Hepatocyte (in vitro differentiated cells): ENCODE measurements at regions not wholly inside any gene's neighbourhood (a gene's known extent, or its start where the extent isn't known, plus 50 kb on each side); places are given as distances from the start of the nearest gene placed in this dataset.
"Not testable (repeated sequence)": the region's sequence is repeated elsewhere in the genome, so short reads cannot be mapped to it uniquely, and the experiment has no call there.

Experiments used
- DNase-seq: peaks from one replicate; pipeline ENCODE4 v3.0.0-alpha.2; 2016; ENCODE audit warnings: low spot score
- H2AFZ ChIP-seq: fragments of 200-600 bp; sonication (generic); 2 replicates; pipeline ENCODE4 v1.6.0; 2016; ENCODE audit warnings: antibody characterized with exemption, mild to moderate bottlenecking
- H3K27ac ChIP-seq: fragments of 200-600 bp; sonication (generic); 2 replicates; pipeline ENCODE4 v1.5.1; 2016; ENCODE audit warnings: mild to moderate bottlenecking
- H3K27me3 ChIP-seq: fragments of 200-600 bp; sonication (generic); 2 replicates; pipeline ENCODE4 v1.6.1; 2016
- H3K36me3 ChIP-seq: fragments of 200-600 bp; sonication (generic); replicated peaks from 2 replicates; pipeline ENCODE4 v1.5.1; 2016; ENCODE audit warnings: low read depth; ENCODE audit not compliant: insufficient read depth
- H3K4me1 ChIP-seq: fragments of 200-600 bp; sonication (generic); 2 replicates; pipeline ENCODE4 v1.5.1; 2016; ENCODE audit warnings: mild to moderate bottlenecking, moderate library complexity; ENCODE audit not compliant: insufficient read depth
- H3K4me2 ChIP-seq: fragments of 200-600 bp; sonication (generic); 2 replicates; pipeline ENCODE4 v1.6.0; 2016
- H3K4me3 ChIP-seq: fragments of 200-600 bp; sonication (generic); 2 replicates; pipeline ENCODE4 v1.5.1; 2016; ENCODE audit warnings: mild to moderate bottlenecking
- H3K79me2 ChIP-seq: fragments of 200-600 bp; sonication (generic); 2 replicates; pipeline ENCODE4 v1.6.0; 2017; ENCODE audit warnings: mild to moderate bottlenecking
- H3K9me2 ChIP-seq: fragments of 200-600 bp; sonication (generic); replicated peaks from 2 replicates; pipeline ENCODE4 v1.6.0; 2017; ENCODE audit warnings: mild to moderate bottlenecking; ENCODE audit not compliant: insufficient read depth
- H3K9me3 ChIP-seq: fragments of 200-600 bp; sonication (generic); 2 replicates; pipeline ENCODE4 v1.5.1; 2016; ENCODE audit warnings: low read depth, mild to moderate bottlenecking
- H4K20me1 ChIP-seq: fragments of 200-600 bp; sonication (generic); 2 replicates; pipeline ENCODE4 v1.6.0; 2016; ENCODE audit warnings: mild to moderate bottlenecking; ENCODE audit not compliant: insufficient read depth, poor library complexity, severe bottlenecking
- EZH2 ChIP-seq: fragments of 200-600 bp; sonication (generic); IDR thresholded peaks from 2 replicates; pipeline ENCODE4 v1.6.1; 2016; ENCODE audit warnings: antibody characterized with exemption, mild to moderate bottlenecking, borderline replicate concordance
- EZH2phosphoT487 ChIP-seq: fragments of 200-600 bp; sonication (generic); IDR thresholded peaks from one replicate; pipeline ENCODE4 v1.6.1; 2018; ENCODE audit warnings: antibody characterized with exemption, mild to moderate bottlenecking, low read depth, moderate library complexity; ENCODE audit not compliant: unreplicated experiment, severe bottlenecking
- WGBS: methylation state at CpG from one replicate; pipeline ENCODE4 v1.1.6; 2016; ENCODE audit warnings: low lambda C conversion rate; ENCODE audit errors: missing lambda C conversion rate; 5-methylcytosine and 5-hydroxymethylcytosine counted together
- TF ChIP-seq, protein P1 (sequence below): fragments of 200-600 bp; sonication (generic); IDR thresholded peaks from 2 replicates; pipeline ENCODE4 v1.5.1; 2016; ENCODE audit warnings: antibody characterized with exemption, mild to moderate bottlenecking; ENCODE audit not compliant: poor library complexity

DNA sequence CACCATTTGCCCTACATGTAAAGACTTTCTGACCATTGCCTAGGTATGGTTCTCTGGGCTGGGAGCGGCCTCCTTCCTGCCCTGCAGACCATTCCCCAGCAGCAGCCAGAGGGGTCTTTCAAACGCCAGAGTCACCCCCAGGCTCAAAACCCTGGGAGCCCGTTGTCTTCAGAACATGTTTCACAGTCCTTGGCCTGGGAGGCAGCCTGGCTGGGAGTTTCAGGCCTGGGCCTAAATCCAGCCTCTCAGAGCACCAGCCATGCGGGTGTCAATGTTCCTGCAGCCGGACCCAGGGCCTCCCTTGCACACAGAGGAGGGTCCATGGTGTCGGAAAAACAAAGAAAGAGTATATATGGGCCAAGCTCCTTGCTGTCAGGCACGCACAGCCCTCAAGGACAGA, 145.2 kb upstream of the FOXD4L5 start:
- Histone ChIP-seq H4K20me1 (no peaks in the 10 kb centered on the region), H3K9me2 (no peaks in the 10 kb centered on the region), H3K9me3 (no peaks in the 10 kb centered on the region), H3K79me2 (no peaks in the 10 kb centered on the region), H3K27me3 (no peaks in the 10 kb centered on the region), H3K4me1 (no peaks in the 10 kb centered on the region), H3K4me2 (no peak overlapping the region), H2AFZ (no peak overlapping the region), H3K4me3 (no peak overlapping the region), H3K36me3 (no peaks in the 10 kb centered on the region), H3K27ac (no peak overlapping the region)
- 68% methylated on average over 7 of the region's 7 CpGs for WGBS
- no peak for TF ChIP-seq EZH2
- TF ChIP-seq, protein P1, sequence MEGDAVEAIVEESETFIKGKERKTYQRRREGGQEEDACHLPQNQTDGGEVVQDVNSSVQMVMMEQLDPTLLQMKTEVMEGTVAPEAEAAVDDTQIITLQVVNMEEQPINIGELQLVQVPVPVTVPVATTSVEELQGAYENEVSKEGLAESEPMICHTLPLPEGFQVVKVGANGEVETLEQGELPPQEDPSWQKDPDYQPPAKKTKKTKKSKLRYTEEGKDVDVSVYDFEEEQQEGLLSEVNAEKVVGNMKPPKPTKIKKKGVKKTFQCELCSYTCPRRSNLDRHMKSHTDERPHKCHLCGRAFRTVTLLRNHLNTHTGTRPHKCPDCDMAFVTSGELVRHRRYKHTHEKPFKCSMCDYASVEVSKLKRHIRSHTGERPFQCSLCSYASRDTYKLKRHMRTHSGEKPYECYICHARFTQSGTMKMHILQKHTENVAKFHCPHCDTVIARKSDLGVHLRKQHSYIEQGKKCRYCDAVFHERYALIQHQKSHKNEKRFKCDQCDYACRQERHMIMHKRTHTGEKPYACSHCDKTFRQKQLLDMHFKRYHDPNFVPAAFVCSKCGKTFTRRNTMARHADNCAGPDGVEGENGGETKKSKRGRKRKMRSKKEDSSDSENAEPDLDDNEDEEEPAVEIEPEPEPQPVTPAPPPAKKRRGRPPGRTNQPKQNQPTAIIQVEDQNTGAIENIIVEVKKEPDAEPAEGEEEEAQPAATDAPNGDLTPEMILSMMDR: no peak
- no peak for TF ChIP-seq EZH2phosphoT487
- DNase-seq: no peak

DNA sequence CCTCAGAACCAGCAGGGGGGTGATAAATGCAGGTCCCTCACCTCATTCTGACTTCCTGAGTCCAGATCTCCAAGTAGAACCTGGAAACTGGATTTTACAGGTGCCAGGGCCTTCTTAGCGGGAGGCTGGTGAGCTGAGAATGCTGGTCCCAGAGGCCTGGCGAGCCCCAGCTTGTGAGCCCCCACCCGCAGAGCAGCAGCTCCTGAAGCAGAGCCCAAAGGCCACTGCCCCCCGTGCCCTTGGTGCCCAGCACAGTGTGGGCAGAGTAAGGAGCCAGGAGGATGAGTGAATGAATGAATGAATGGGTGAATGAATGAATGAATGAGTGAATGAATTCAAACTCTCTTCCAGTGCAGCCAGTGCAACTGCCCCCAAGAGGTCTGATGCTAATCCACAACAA, 142.4 kb upstream of the FOXD4L5 start:
- H3K27ac ChIP-seq, H3K4me3 ChIP-seq, H4K20me1 ChIP-seq, H3K4me1 ChIP-seq, H3K9me2 ChIP-seq, H3K79me2 ChIP-seq, H2AFZ ChIP-seq, H3K27me3 ChIP-seq, H3K36me3 ChIP-seq, H3K9me3 ChIP-seq, H3K4me2 ChIP-seq, DNase-seq: not testable (repeated sequence)
- 83% methylated on average over 4 of the region's 4 CpGs for WGBS

DNA sequence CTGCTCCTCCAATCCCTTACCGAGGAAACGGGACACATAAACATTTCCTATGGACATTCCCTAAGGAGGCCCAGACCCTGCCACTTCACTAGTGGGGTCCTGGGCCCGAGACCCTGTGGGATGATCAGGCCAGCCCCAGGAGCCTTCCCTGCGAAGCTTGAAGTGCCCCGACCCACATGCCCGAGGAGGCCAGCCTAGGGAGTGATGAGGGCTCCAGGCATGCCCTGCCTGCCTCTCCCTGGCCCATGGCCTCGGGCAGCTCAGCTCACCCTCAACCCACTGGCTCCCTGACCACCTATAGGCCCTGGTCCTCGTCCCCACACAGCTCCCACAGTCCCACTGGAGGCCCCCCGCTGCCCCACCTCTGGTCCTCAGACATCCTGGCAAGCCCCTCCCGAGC, 141.8 kb upstream of the FOXD4L5 start:
- WGBS: 69% methylated on average over 10 of the region's 10 CpGs
- not testable (repeated sequence) for H3K4me2 ChIP-seq, H3K9me3 ChIP-seq, H3K9me2 ChIP-seq, H3K27me3 ChIP-seq, H4K20me1 ChIP-seq, H3K36me3 ChIP-seq, H3K27ac ChIP-seq, H3K4me1 ChIP-seq, H2AFZ ChIP-seq, H3K4me3 ChIP-seq, H3K79me2 ChIP-seq, DNase-seq

DNA sequence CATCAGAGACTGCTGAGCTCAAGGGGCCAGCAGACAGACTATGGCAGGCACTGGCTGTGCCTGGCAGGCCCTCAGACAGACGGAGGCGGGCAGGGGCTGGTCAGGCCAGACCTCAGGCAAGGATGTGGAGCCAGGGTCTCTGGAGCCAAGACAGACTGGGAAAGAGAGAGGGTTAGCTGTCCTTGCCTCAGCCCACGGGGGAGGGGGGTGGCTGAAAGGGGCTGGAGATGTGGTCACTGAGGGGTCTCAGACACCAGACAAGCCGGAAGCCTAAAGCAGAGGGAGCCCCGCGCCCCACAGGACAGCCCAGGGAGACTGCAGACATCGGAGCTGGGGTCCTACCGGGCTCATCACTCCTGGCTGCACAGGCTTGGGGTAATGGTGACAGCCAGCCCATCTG, 141.2 kb upstream of the FOXD4L5 start:
- Histone ChIP-seq H2AFZ (no peak overlapping the region), H3K27me3 (no peaks in the 10 kb centered on the region), H3K4me3 (no peak overlapping the region), H3K9me3 (no peaks in the 10 kb centered on the region), H3K79me2 (no peaks in the 10 kb centered on the region), H3K9me2 (no peaks in the 10 kb centered on the region), H3K4me1 (no peaks in the 10 kb centered on the region), H3K36me3 (no peaks in the 10 kb centered on the region), H3K27ac (no peak overlapping the region), H3K4me2 (no peak overlapping the region), H4K20me1 (no peaks in the 10 kb centered on the region)
- TF ChIP-seq, protein P1: no peak
- WGBS: 86% methylated on average over 8 of the region's 8 CpGs
- DNase-seq: no peak

DNA sequence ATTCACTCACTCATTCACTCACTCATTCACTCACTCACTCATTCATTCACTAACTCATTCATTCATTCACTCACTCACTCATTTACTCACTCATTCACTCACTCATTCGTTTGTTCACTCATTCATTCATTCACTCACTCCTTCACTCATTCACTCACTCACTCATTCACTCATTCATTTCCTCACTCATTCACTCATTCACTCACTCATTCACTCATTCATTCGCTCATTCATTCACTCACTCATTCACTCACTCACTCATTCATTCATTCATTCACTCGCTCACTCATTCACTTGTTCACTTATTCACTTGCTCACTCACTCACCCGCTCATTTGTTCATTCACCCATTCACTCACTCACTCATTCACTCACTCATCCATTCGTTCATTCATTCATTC, 140.2 kb upstream of the FOXD4L5 start:
- H3K4me1 ChIP-seq, H3K36me3 ChIP-seq, H4K20me1 ChIP-seq, H3K27ac ChIP-seq, H3K4me2 ChIP-seq, H3K27me3 ChIP-seq, H2AFZ ChIP-seq, H3K79me2 ChIP-seq, DNase-seq, H3K9me3 ChIP-seq, H3K9me2 ChIP-seq, H3K4me3 ChIP-seq: not testable (repeated sequence)
- WGBS: 40% methylated on average over 5 of the region's 5 CpGs

DNA sequence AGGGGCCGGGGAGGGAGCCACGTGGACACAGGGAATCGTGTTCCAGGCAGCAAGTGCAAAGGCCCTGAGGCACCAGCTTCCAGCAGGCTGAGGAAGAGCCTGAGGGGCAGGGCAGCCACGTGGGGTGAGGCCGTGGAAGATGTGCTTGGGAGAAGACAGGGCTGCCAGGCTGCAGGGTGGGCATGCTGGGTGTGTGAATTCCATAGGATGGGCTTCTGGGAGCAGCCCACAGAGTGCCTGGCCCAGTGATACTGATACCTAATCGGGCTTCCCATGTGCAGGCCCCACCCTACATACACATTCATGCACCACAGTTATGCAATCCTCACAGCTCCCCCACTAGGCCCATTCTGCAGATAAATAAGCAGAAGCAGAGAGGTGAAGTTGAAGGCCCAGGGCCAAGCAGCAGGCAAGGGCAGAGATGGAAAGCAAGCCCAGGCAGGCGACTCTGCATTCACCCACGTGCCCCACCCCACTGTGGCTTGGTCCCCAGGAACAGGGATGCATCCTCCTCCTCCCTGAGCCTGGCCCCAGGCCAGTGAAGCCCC, 139.5 kb upstream of the FOXD4L5 start:
- not testable (repeated sequence) for H4K20me1 ChIP-seq, H3K9me2 ChIP-seq, H3K4me3 ChIP-seq, H3K4me2 ChIP-seq, H3K9me3 ChIP-seq, H3K4me1 ChIP-seq, H2AFZ ChIP-seq, H3K27ac ChIP-seq, H3K27me3 ChIP-seq, H3K79me2 ChIP-seq, H3K36me3 ChIP-seq, DNase-seq
- 73% methylated on average over 8 of the region's 8 CpGs for WGBS

DNA sequence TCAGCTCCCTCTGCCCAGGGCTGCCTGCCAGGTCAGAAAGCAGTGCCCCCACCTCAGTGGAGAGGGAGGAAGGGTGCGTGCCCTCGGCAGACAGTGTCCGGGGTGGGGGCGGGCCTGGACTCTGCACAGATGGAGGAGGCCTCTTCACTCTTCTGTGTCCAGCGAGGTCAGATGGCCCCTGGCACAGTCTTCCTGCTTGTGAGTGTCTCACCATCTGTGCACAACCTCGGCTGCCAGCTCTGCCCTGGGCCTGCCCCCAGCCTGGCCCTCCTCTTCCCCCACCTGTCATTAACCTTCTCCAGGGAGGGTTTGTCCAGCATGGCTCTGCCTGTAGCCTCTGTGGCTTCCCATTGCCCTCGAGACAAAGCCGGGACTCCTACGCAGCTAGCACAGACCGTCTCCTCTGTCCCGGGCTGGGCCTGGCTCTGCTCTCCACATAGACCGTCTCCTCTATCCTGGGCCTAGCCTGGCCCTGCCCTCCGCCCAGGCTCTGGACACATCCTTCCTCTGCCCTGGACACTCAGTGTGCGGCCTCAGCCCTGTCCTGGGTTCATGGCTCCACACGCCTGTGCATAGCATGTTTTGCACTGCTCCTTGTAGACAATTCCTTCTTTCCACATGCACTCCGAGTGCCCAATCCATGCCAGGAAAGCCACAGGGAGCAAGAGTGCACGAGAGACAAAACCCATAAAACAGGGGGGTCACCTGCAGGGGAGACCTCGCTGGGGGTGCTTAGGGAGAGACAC, 138.9 kb upstream of the FOXD4L5 start:
- H3K27me3 ChIP-seq, DNase-seq, H4K20me1 ChIP-seq, H3K36me3 ChIP-seq, H3K4me3 ChIP-seq, H2AFZ ChIP-seq, H3K9me2 ChIP-seq, H3K27ac ChIP-seq, H3K79me2 ChIP-seq, H3K9me3 ChIP-seq, H3K4me2 ChIP-seq, H3K4me1 ChIP-seq: not testable (repeated sequence)
- WGBS: 83% methylated on average over 18 of the region's 18 CpGs
